C4-2B (cell line): ENCODE measurements at regions not wholly inside any gene's neighbourhood (a gene's known extent, or its start where the extent isn't known, plus 50 kb on each side); places are given as distances from the start of the nearest gene placed in this dataset.

Experiments used
- H3K27ac ChIP-seq: fragments of 450-650 bp; 2 replicates; pipeline ENCODE4 v1.5.1; 2017
- CTCF ChIP-seq: fragments of 450-650 bp; conservative IDR thresholded peaks from 2 replicates; pipeline ENCODE4 v1.5.1; 2017; ENCODE audit warnings: mild to moderate bottlenecking
- ZFX ChIP-seq: fragments of 450-650 bp; IDR thresholded peaks from 2 replicates; pipeline ENCODE4 v1.6.1; 2017

- TF ChIP-seq CTCF (no peak), ZFX (no peak)
- no peak overlapping the region for H3K27ac ChIP-seq
Observed at GRCh38 chr6:67986694-67987232, 648.3 kb upstream of the ADGRB3 start.

- no peak for TF ChIP-seq CTCF
- no peak for TF ChIP-seq ZFX
- no peak overlapping the region for H3K27ac ChIP-seq
Observed at GRCh38 chr6:67976486-67976885, 658.6 kb upstream of the ADGRB3 start.

GRCh38 chr6:67974931-67975330, 660.2 kb upstream of the ADGRB3 start:
- no peak overlapping the region for H3K27ac ChIP-seq

GRCh38 chr6:67971812-67972211, 663.3 kb upstream of the ADGRB3 start:
- no peak for TF ChIP-seq ZFX
- TF ChIP-seq CTCF, result no peak
- no peak overlapping the region for H3K27ac ChIP-seq

More at GRCh38 chr6:67974931-67975330, 660.2 kb upstream of the ADGRB3 start:
- TF ChIP-seq ZFX, result no peak
- no peak for TF ChIP-seq CTCF

- TF ChIP-seq CTCF (no peak), ZFX (no peak)
- H3K27ac ChIP-seq, result no peak overlapping the region
Observed at GRCh38 chr6:67966830-67967229, 668.3 kb upstream of the ADGRB3 start.

- H3K27ac ChIP-seq, result no peak overlapping the region
- TF ChIP-seq CTCF, result no peak
- TF ChIP-seq ZFX, result no peak
Observed at GRCh38 chr6:67956352-67956751, 678.7 kb upstream of the ADGRB3 start.

- TF ChIP-seq ZFX, result no peak
- TF ChIP-seq CTCF, result no peak
- H3K27ac ChIP-seq, result no peak overlapping the region
Observed at GRCh38 chr6:67952948-67953347, 682.1 kb upstream of the ADGRB3 start.
